Endothelial cell of umbilical vein (primary cell): ENCODE measurements at regions not wholly inside any gene's neighbourhood (a gene's known extent, or its start where the extent isn't known, plus 50 kb on each side); places are given as distances from the start of the nearest gene placed in this dataset.

ENCODE experiments used
- BruUV-seq: library from RNA; stranded (reverse); fragments of 400-500 nt; replicated peaks from 2 replicates; lab custom pipeline; 2021; lab: Mats Ljungman, UMichigan
- CTCF ChIA-PET: fragments of 300-600, 350-600 bp; sonication (Branson Sonifier 250); formaldehyde crosslinking; loops from one replicate; lab custom pipeline; 2021; ENCODE audit warnings: antibody characterized with exemption, inconsistent platforms; lab: Charles Lee
- POLR2A ChIA-PET: fragments of 300-600, 350-600 bp; sonication (Branson Sonifier 250); formaldehyde crosslinking; loops from one replicate; lab custom pipeline; 2021; ENCODE audit warnings: antibody characterized with exemption, inconsistent platforms; lab: Charles Lee
- DNase-seq: peaks from one replicate; pipeline ENCODE4 v3.0.0-alpha.2; 2011; ENCODE audit warnings: low read depth, low spot score
- FAIRE-seq: peaks from 2 replicates; lab custom pipeline; 2011; peaks lifted over from hg19 to GRCh38; lab: Jason Lieb, UNC
- H2AFZ ChIP-seq: 2 replicates; pipeline ENCODE4 v1.6.0; 2012; ENCODE audit warnings: low read depth, low read length, control low read depth, inconsistent platforms
- H3K27ac ChIP-seq: 2 replicates; pipeline ENCODE4 v1.5.1; 2011; ENCODE audit warnings: low read depth, mild to moderate bottlenecking, control low read depth, low read length, moderate library complexity; ENCODE audit not compliant: insufficient read depth
- H3K27me3 ChIP-seq, 2 experiments: 2 replicates each; pipeline versions ENCODE4 v1.6.0 to v1.6.1; 2011; ENCODE audit warnings: low read length in 2 of 2, mixed read lengths in 1 of 2; ENCODE audit not compliant: control insufficient read depth in 2 of 2, insufficient read depth in 2 of 2
- H3K36me3 ChIP-seq, 2 experiments: 2 replicates in 1 of 2; 3 replicates in 1 of 2; pipeline ENCODE4 v1.5.1; 2011; ENCODE audit warnings: low read length in 2 of 2, mild to moderate bottlenecking in 1 of 2, moderate library complexity in 1 of 2; ENCODE audit not compliant: control insufficient read depth in 2 of 2, insufficient read depth in 2 of 2; ENCODE audit errors: extremely low read depth in 1 of 2
- H3K4me1 ChIP-seq: 3 replicates; pipeline ENCODE4 v1.5.1; 2011; ENCODE audit warnings: mild to moderate bottlenecking, low read length; ENCODE audit not compliant: control insufficient read depth, insufficient read depth; ENCODE audit errors: extremely low read depth
- H3K4me2 ChIP-seq: 2 replicates; pipeline ENCODE4 v1.6.1; 2011; ENCODE audit warnings: low read length, control low read depth, mixed read lengths; ENCODE audit not compliant: insufficient read depth
- H3K4me3 ChIP-seq, 3 experiments: fragments of 200-600 bp in 1 of 3; sonication (generic), shearing (Covaris generic) in 1 of 3; replicated peaks in 1 of 3; 2 replicates each; pipeline ENCODE4 v1.5.1; 2011 to 2016; ENCODE audit warnings: control low read depth in 3 of 3, low read length in 3 of 3, mild to moderate bottlenecking in 2 of 3, inconsistent platforms in 1 of 3, low read depth in 1 of 3, moderate library complexity in 1 of 3; ENCODE audit not compliant: insufficient read depth in 1 of 3
- H3K79me2 ChIP-seq: 2 replicates; pipeline ENCODE4 v1.6.0; 2012; ENCODE audit warnings: low read length, inconsistent platforms; ENCODE audit not compliant: control insufficient read depth, insufficient read depth
- H3K9ac ChIP-seq: replicated peaks from 2 replicates; pipeline ENCODE3; 2011; ENCODE audit warnings: low read length, control low read depth; ENCODE audit not compliant: insufficient read depth; ENCODE audit errors: extremely low read depth
- H3K9me1 ChIP-seq: replicated peaks from 3 replicates; pipeline ENCODE4 v1.6.0; 2011; ENCODE audit warnings: mild to moderate bottlenecking, low read length; ENCODE audit not compliant: control insufficient read depth, insufficient read depth; ENCODE audit errors: extremely low read depth
- H3K9me3 ChIP-seq: replicated peaks from 2 replicates; pipeline ENCODE4 v1.5.1; 2012; ENCODE audit warnings: low read length, inconsistent platforms; ENCODE audit not compliant: control insufficient read depth, insufficient read depth
- H4K20me1 ChIP-seq: replicated peaks from 2 replicates; pipeline ENCODE3; 2011; ENCODE audit warnings: mild to moderate bottlenecking, low read length; ENCODE audit not compliant: control insufficient read depth, insufficient read depth; ENCODE audit errors: extremely low read depth
- EZH2 ChIP-seq: IDR thresholded peaks from 2 replicates; pipeline ENCODE4 v1.6.1; 2012; ENCODE audit warnings: borderline replicate concordance, low read depth, mild to moderate bottlenecking, moderate library complexity, low read length, inconsistent platforms; ENCODE audit not compliant: severe bottlenecking
- FOS ChIP-seq: IDR thresholded peaks from 2 replicates; pipeline ENCODE4 v1.6.1; 2011; ENCODE audit warnings: mild to moderate bottlenecking, low read length, moderate library complexity, borderline replicate concordance; ENCODE audit not compliant: insufficient read depth
- GATA2 ChIP-seq: IDR thresholded peaks from 2 replicates; pipeline ENCODE4 v1.7.0; 2011; ENCODE audit warnings: low read depth, mild to moderate bottlenecking, moderate library complexity, mixed read lengths, low read length; ENCODE audit not compliant: insufficient read length, insufficient read depth
- JUN ChIP-seq: IDR thresholded peaks from 2 replicates; pipeline ENCODE4 v1.6.1; 2011; ENCODE audit warnings: borderline replicate concordance, low read depth; ENCODE audit not compliant: insufficient read length, insufficient read depth
- MYC ChIP-seq: IDR thresholded peaks from one replicate; pipeline ENCODE4 v1.6.1; 2011; ENCODE audit warnings: mild to moderate bottlenecking, low read depth, low read length
- POLR2A ChIP-seq: IDR thresholded peaks from 2 replicates; pipeline ENCODE4 v1.6.1; 2012; ENCODE audit warnings: low read depth, mild to moderate bottlenecking, control low read depth, low read length
- POLR2AphosphoS5 ChIP-seq: IDR thresholded peaks from 2 replicates; pipeline ENCODE4 v1.6.1; 2012; ENCODE audit warnings: low read depth, mild to moderate bottlenecking, control low read depth, low read length, moderate library complexity; ENCODE audit not compliant: insufficient read depth
- dilution Hi-C: fragments of 300-500 bp; cut with MboI; formaldehyde crosslinking; loops from one replicate; pipeline ENCODE4 v1.15.0; 2019; ENCODE audit warnings: low sequenced_read_pairs; ENCODE audit not compliant: extremely low pct_ligation_motif_present
- intact Hi-C: fragments of 100-400 bp; cut with micrococcal nuclease; formaldehyde crosslinking; loops from one replicate; pipeline ENCODE4 v1.10.0; 2022
- TF ChIP-seq, protein P1 (sequence below): IDR thresholded peaks from 2 replicates; pipeline ENCODE4 v1.6.1; 2011; ENCODE audit not compliant: insufficient read depth, insufficient read length
- TF ChIP-seq, protein P2 (sequence below), 2 donors: IDR thresholded peaks; 1 replicate in 1 of 2; 2 replicates in 1 of 2; pipeline ENCODE4 v1.5.1; 2011; ENCODE audit warnings: low read length in 2 of 2, mild to moderate bottlenecking in 2 of 2, moderate library complexity in 2 of 2, control low read depth in 1 of 2, inconsistent platforms in 1 of 2, low read depth in 1 of 2; ENCODE audit not compliant: insufficient read depth in 1 of 2; ENCODE audit errors: extremely low read depth in 1 of 2

DNA sequence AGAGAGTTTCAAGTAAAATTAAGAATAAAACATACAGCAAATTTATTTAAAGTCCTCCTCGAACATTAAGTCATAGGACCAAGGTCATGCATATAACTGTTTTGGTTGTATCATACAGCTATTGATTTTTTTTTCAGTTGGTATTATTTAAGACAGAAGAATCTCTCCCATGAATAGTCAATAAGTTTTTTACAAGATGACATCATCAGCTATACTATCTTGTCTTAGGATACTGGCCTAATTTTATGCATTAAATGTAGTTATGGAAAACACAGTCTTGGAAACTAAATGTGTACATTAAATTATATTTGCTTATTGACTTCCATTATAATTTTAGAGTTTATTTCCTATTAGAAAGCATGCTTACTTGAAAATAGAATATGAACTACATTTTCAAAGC is 755.9 kb downstream of the PCDH19 start:
- H4K20me1 ChIP-seq: no peaks in the 10 kb centered on the region
- H3K9ac ChIP-seq: no peak overlapping the region
- intact Hi-C loops: no loop called here
- POLR2A ChIA-PET: no interaction called here
- dilution Hi-C loops: no loop called here
- no peak for FAIRE-seq
- no peaks in the 10 kb centered on the region for H3K36me3 ChIP-seq
- no peak for DNase-seq
- H3K4me1 ChIP-seq: no peaks in the 10 kb centered on the region
- H3K4me3 ChIP-seq: no peak overlapping the region
- H3K9me3 ChIP-seq: no peaks in the 10 kb centered on the region
- CTCF ChIA-PET: no interaction called here
- no peak overlapping the region for H3K4me2 ChIP-seq
- H3K27ac ChIP-seq: no peak overlapping the region
- BruUV-seq: no TSS peak
- TF ChIP-seq, protein P1, sequence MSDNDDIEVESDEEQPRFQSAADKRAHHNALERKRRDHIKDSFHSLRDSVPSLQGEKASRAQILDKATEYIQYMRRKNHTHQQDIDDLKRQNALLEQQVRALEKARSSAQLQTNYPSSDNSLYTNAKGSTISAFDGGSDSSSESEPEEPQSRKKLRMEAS: no peak
- TF ChIP-seq EZH2 (no peak), JUN (no peak), FOS (no peak), POLR2A (no peak)
- H3K27me3 ChIP-seq: no peaks in the 10 kb centered on the region
- H2AFZ ChIP-seq: no peak overlapping the region
- H3K9me1 ChIP-seq: no peaks in the 10 kb centered on the region
- H3K79me2 ChIP-seq: no peaks in the 10 kb centered on the region

DNA sequence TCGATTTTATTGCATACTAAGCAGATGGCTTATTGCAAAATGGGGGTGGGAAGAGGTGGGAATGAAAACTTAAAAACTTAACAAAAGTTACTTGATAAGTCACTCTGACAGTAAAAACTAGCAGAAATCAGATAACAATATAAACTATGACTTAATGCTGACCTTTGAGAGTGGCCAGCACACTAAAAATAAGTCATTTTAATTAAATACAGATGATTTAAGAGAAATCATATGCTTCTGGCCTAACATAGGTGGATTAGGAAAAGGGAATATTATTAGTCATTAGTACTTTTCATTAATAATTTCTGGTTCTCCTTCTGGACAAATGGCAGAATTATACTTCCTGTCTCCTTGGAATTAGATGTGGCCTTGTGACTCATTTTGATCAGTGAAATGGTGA is 756.7 kb downstream of the PCDH19 start:
- Histone ChIP-seq H3K9ac (no peak overlapping the region), H3K4me3 (no peak overlapping the region), H3K4me1 (no peaks in the 10 kb centered on the region), H3K27me3 (no peaks in the 10 kb centered on the region), H3K9me3 (no peaks in the 10 kb centered on the region), H4K20me1 (no peaks in the 10 kb centered on the region), H3K4me2 (no peak overlapping the region), H3K79me2 (no peaks in the 10 kb centered on the region), H3K9me1 (no peaks in the 10 kb centered on the region), H2AFZ (no peak overlapping the region), H3K36me3 (no peaks in the 10 kb centered on the region), H3K27ac (no peak overlapping the region)
- ChIA-PET CTCF (no interaction called here), POLR2A (no interaction called here)
- BruUV-seq: no TSS peak
- dilution Hi-C loops: no loop called here
- FAIRE-seq (no peak), DNase-seq (no peak)
- intact Hi-C loops: no loop called here
- TF ChIP-seq POLR2AphosphoS5 (no peak), EZH2 (no peak), POLR2A (no peak), JUN (no peak), GATA2 (no peak), FOS (no peak), MYC (no peak)
- TF ChIP-seq, protein P2, sequence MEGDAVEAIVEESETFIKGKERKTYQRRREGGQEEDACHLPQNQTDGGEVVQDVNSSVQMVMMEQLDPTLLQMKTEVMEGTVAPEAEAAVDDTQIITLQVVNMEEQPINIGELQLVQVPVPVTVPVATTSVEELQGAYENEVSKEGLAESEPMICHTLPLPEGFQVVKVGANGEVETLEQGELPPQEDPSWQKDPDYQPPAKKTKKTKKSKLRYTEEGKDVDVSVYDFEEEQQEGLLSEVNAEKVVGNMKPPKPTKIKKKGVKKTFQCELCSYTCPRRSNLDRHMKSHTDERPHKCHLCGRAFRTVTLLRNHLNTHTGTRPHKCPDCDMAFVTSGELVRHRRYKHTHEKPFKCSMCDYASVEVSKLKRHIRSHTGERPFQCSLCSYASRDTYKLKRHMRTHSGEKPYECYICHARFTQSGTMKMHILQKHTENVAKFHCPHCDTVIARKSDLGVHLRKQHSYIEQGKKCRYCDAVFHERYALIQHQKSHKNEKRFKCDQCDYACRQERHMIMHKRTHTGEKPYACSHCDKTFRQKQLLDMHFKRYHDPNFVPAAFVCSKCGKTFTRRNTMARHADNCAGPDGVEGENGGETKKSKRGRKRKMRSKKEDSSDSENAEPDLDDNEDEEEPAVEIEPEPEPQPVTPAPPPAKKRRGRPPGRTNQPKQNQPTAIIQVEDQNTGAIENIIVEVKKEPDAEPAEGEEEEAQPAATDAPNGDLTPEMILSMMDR (IDR thresholded peaks at IDR 0.05; ENCODE audit: extremely low read depth in 1 of 2, insufficient read depth in 1 of 2, low read depth in 1 of 2, low read length in 2 of 2): no peak
- TF ChIP-seq, protein P1: no peak
